Small intestine (tissue), 7 donors: ENCODE measurements at regions not wholly inside any gene's neighbourhood (a gene's known extent, or its start where the extent isn't known, plus 50 kb on each side); places are given as distances from the start of the nearest gene placed in this dataset.
"Not testable (repeated sequence)": the region's sequence is repeated elsewhere in the genome, so short reads cannot be mapped to it uniquely, and the experiment has no call there.

Experiments used
- DNase-seq, 2 donors: peaks; one replicate each; pipeline versions ENCODE4 v3.0.0 to v3.0.0-alpha.2; 2013
- FAIRE-seq: peaks from 2 replicates; lab custom pipeline; 2012; peaks lifted over from hg19 to GRCh38; lab: Jason Lieb, UNC
- H3K27ac ChIP-seq, 3 donors: one replicate each; pipeline ENCODE4 v1.5.1; 2013; ENCODE audit warnings: low read length in 2 of 3, mild to moderate bottlenecking in 2 of 3, control low read depth in 1 of 3, inconsistent platforms in 1 of 3, low read depth in 1 of 3, moderate library complexity in 1 of 3
- H3K27me3 ChIP-seq, 3 donors: one replicate each; pipeline ENCODE4 v1.6.1; 2013; ENCODE audit warnings: low read length in 3 of 3, inconsistent platforms in 1 of 3; ENCODE audit not compliant: control insufficient read depth in 3 of 3, insufficient read depth in 3 of 3
- H3K36me3 ChIP-seq, 3 donors: one replicate each; pipeline ENCODE4 v1.6.1; 2013; ENCODE audit warnings: low read length in 3 of 3, inconsistent platforms in 1 of 3, low read depth in 1 of 3, mild to moderate bottlenecking in 1 of 3, moderate library complexity in 1 of 3; ENCODE audit not compliant: control insufficient read depth in 3 of 3, insufficient read depth in 2 of 3
- H3K4me1 ChIP-seq, 3 donors: one replicate each; pipeline ENCODE4 v1.6.1; 2013; ENCODE audit warnings: low read length in 2 of 3, inconsistent platforms in 1 of 3, low read depth in 1 of 3, mild to moderate bottlenecking in 1 of 3, moderate library complexity in 1 of 3; ENCODE audit not compliant: control insufficient read depth in 3 of 3, insufficient read depth in 2 of 3
- H3K4me3 ChIP-seq, 3 donors: one replicate each; pipeline ENCODE4 v1.5.1; 2013; ENCODE audit warnings: low read length in 3 of 3, control low read depth in 1 of 3, inconsistent platforms in 1 of 3, low read depth in 1 of 3, mild to moderate bottlenecking in 1 of 3, moderate library complexity in 1 of 3
- H3K9me3 ChIP-seq, 2 donors: one replicate each; pipeline ENCODE4 v1.6.1; 2013; ENCODE audit warnings: low read depth in 1 of 2, low read length in 1 of 2; ENCODE audit not compliant: control insufficient read depth in 2 of 2, insufficient read depth in 1 of 2
- WGBS, 3 donors: extraction: QIAGEN DNeasy Blood & Tissue Kit; methylation state at CpG; one replicate each; pipeline ENCODE4 v1.1.7; 2013; 5-methylcytosine and 5-hydroxymethylcytosine counted together
- donor health status: healthy with polysubstance abuse.
- donor health status: control.
- donor health status: control.
- donor health status: Bipolar disorder and iron deficiency.
- donor health status: healthy.

- not testable (repeated sequence) for H3K4me3 ChIP-seq, H3K9me3 ChIP-seq, DNase-seq, H3K36me3 ChIP-seq, H3K4me1 ChIP-seq, H3K27ac ChIP-seq, FAIRE-seq
- peaks cover 0 to 15% (median 5%) of the 10 kb centered on the region in 3 donors for H3K27me3 ChIP-seq
- WGBS, 3 donors = 81 to 85% (median 83%) methylated on average over 15 of the region's 15 CpGs
Observed at GRCh38 chr2:131646220-131646619, 118.5 kb downstream of the CCDC74A start.

DNA sequence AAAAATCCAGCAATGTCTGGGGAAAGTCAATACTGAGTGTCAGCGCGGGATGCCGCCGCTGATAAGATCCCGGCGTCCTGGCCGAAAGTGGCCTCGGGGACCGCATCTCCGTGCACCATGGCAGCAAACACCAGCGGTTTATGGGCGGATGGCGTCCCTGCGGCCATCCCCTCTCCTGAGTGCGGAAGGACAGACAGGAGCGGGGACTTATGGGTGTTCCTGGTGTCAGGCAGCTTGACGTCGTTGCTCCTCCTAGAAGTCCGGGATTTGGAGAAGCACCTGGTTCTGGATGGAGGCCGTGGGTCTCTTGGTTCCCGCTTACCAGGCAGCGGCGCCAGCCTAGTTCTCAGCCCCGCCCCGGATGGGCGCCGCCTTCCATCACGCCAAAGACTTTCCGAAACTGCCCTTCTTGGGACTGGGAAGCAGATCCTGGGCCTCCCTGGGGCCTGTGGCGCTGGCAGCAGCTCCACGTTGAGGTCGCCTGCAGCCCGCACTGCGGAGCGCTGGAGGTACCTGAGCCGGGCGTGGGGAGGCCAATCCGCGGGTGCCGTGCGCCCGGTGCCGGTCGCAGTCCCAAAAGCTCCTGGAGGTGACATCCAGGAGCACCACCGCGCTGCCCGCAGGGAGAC is 119.1 kb downstream of the CCDC74A start:
- Histone ChIP-seq H3K4me1 (no peaks in the 10 kb centered on the region), H3K9me3 (no peaks in the 10 kb centered on the region), H3K4me3 (no peak overlapping the region), H3K27ac (no peak overlapping the region), H3K36me3 (no peaks in the 10 kb centered on the region), H3K27me3 (peaks cover 0 to 15% (median 5%) of the 10 kb centered on the region in 3 donors)
- DNase-seq = no peak
- no peak for FAIRE-seq
- 30 to 55% (median 34%) methylated on average over 39 to 47 of the region's 47 CpGs for WGBS, 3 donors

GRCh38 chr2:131648565-131648964 is 120.9 kb downstream of the CCDC74A start:
- H3K9me3 ChIP-seq, H3K36me3 ChIP-seq, H3K4me3 ChIP-seq, DNase-seq, H3K27ac ChIP-seq, FAIRE-seq, H3K4me1 ChIP-seq: not testable (repeated sequence)
- peaks cover 0 to 15% (median 5%) of the 10 kb centered on the region in 3 donors for H3K27me3 ChIP-seq
- WGBS, 3 donors = 42 to 59% (median 47%) methylated on average over 3 of the region's 3 CpGs

GRCh38 chr2:131652246-131652645 is 124.6 kb downstream of the CCDC74A start:
- not testable (repeated sequence) for H3K27ac ChIP-seq, H3K36me3 ChIP-seq, FAIRE-seq, H3K4me1 ChIP-seq, DNase-seq, H3K9me3 ChIP-seq, H3K4me3 ChIP-seq, H3K27me3 ChIP-seq
- WGBS, 3 donors = 77 to 85% (median 81%) methylated on average over 3 of the region's 3 CpGs

DNA sequence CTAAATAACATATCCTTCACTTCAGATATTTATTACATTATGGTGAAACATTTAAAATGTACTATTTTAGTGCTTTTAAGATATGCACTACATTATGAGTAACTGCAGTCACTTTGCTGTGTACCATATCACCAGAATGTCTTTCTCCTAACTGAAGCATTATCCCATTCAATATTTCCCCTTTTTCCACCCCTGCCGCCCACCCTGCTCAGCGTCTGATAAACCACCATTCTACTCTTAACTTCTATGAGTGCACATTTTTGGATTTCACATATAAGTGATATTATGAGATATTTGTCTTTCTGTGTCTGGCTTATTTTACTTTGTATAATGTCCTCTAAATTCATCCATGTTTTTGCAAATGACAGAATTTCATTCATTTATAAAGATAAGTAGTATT is 126.4 kb downstream of the CCDC74A start:
- H3K36me3 ChIP-seq, H3K27ac ChIP-seq, H3K27me3 ChIP-seq, FAIRE-seq, DNase-seq, H3K9me3 ChIP-seq, H3K4me1 ChIP-seq, H3K4me3 ChIP-seq: not testable (repeated sequence)
- WGBS, 3 donors = 84 to 90% (median 89%) methylated on average over 2 of the region's 2 CpGs

DNA sequence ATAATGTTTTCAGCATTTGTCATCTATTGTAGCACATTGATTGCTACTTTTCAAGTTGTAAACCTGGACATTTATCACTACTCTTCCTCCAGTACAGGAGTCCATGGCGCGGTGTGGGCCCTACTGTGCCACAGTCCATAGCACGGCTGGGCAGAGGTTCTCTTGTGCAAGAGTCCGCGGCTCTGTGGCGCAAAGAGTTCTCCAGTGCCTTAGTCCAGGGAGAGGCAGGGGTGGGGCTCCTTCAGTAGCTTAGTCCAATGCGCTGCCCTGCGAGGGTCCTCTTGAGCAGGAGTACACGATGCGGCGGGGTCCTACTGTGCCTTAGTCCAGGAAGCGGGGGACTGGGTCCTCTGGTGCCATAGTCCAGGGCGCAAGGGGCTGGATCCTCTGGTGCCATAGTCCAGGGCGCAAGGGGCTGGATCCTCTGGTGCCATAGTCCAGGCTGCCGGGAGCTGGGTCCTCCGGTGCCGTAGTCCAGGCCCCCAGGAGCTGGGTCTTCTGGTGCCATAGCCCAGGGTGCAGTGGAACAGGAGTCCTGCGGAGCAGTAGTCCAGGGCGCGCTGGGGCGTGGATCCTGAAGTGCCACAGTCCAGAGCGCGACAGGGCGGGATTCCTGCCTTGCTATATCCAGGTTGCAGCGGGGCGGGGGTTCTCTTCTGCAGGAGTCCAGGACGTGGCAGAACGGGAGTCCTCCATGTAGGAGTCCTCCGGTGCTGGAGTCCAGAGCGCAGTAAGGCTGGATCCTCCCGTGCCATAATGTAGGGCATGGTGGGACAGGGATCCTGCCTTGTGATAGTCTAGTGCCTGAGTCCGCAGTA is 129.3 kb downstream of the CCDC74A start:
- no peak overlapping the region for H3K27ac ChIP-seq
- no peak overlapping the region for H3K4me3 ChIP-seq
- H3K4me1 ChIP-seq = no peaks in the 10 kb centered on the region
- no peaks in the 10 kb centered on the region for H3K36me3 ChIP-seq
- 81 to 92% (median 91%) methylated on average over 29 to 32 of the region's 32 CpGs for WGBS, 3 donors
- no peaks in the 10 kb centered on the region for H3K27me3 ChIP-seq
- FAIRE-seq (no peak), DNase-seq (no peak)
- no peaks in the 10 kb centered on the region for H3K9me3 ChIP-seq

- FAIRE-seq (no peak), DNase-seq (no peak)
- no peak overlapping the region for H3K27ac ChIP-seq
- H3K9me3 ChIP-seq = no peaks in the 10 kb centered on the region
- H3K4me3 ChIP-seq = no peak overlapping the region
- H3K36me3 ChIP-seq = no peaks in the 10 kb centered on the region
- 94 to 96% (median 95%) methylated on average over 44 to 49 of the region's 49 CpGs for WGBS, 3 donors
- no peaks in the 10 kb centered on the region for H3K4me1 ChIP-seq
- no peaks in the 10 kb centered on the region for H3K27me3 ChIP-seq
Observed at GRCh38 chr2:131657895-131658768, 130.4 kb downstream of the CCDC74A start.

DNA sequence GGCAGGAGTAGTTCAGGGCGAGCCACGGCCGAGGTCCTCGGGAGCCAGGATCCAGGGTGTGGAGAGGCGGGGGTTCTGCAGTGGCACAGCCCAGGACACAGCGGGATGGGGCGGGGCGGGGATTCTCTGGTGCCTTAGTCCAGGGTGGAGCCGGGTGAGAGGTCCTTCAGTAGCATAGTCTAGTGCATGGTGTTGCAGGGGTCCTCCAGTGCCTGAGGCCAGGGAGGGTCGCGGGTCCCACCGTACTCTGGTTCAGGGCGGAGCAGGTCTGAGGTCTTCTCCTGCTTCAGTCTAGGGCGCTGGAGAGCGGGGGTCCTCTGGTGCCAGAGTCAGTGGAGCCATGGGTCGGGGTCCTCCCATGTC is 131.1 kb downstream of the CCDC74A start:
- FAIRE-seq (no peak), DNase-seq (no peak)
- 89 to 93% (median 91%) methylated on average over 15 to 16 of the region's 16 CpGs for WGBS, 3 donors
- Histone ChIP-seq H3K9me3 (no peaks in the 10 kb centered on the region), H3K27me3 (no peaks in the 10 kb centered on the region), H3K4me3 (no peak overlapping the region), H3K27ac (no peak overlapping the region), H3K4me1 (no peaks in the 10 kb centered on the region), H3K36me3 (no peaks in the 10 kb centered on the region)
